Liver (tissue), 3 donors: ENCODE measurements at regions not wholly inside any gene's neighbourhood (a gene's known extent, or its start where the extent isn't known, plus 50 kb on each side); places are given as distances from the start of the nearest gene placed in this dataset.

Experiments
- EGR1 ChIP-seq, 2 donors: IDR thresholded peaks; 2 replicates each; pipeline ENCODE4 v1.6.1; 2016 to 2018; ENCODE audit warnings: antibody characterized with exemption in 2 of 2, low read depth in 2 of 2
- FOXA1 ChIP-seq: IDR thresholded peaks from 2 replicates; pipeline ENCODE4 v1.6.1; 2016; ENCODE audit warnings: antibody characterized with exemption
- GABPA ChIP-seq, 2 donors: IDR thresholded peaks in 1 of 2; conservative IDR thresholded peaks in 1 of 2; 2 replicates each; pipeline ENCODE4 v1.6.1; 2016; ENCODE audit warnings: antibody characterized with exemption in 2 of 2, mild to moderate bottlenecking in 1 of 2, moderate library complexity in 1 of 2
- HNF4G ChIP-seq: IDR thresholded peaks from 2 replicates; pipeline ENCODE4 v1.6.1; 2016; ENCODE audit warnings: antibody characterized with exemption
- JUND ChIP-seq, 2 donors: IDR thresholded peaks; 2 replicates each; pipeline ENCODE4 v1.6.1; 2016; ENCODE audit warnings: antibody characterized with exemption in 2 of 2
- MAX ChIP-seq: IDR thresholded peaks from 2 replicates; pipeline ENCODE4 v1.6.1; 2016; ENCODE audit warnings: antibody characterized with exemption
- NR2F2 ChIP-seq: IDR thresholded peaks from 2 replicates; pipeline ENCODE4 v1.6.1; 2016; ENCODE audit warnings: antibody characterized with exemption
- RAD21 ChIP-seq, 2 donors: IDR thresholded peaks; 2 replicates each; pipeline ENCODE4 v1.6.1; 2016; ENCODE audit warnings: antibody characterized with exemption in 2 of 2, mild to moderate bottlenecking in 2 of 2
- SP1 ChIP-seq: IDR thresholded peaks from 2 replicates; pipeline ENCODE4 v1.6.1; 2018; ENCODE audit warnings: antibody characterized with exemption, mild to moderate bottlenecking
- TAF1 ChIP-seq: conservative IDR thresholded peaks from 2 replicates; pipeline ENCODE4 v1.6.1; 2016; ENCODE audit warnings: antibody characterized with exemption, mild to moderate bottlenecking
- ZBTB33 ChIP-seq: IDR thresholded peaks from 2 replicates; pipeline ENCODE4 v1.6.1; 2016; ENCODE audit warnings: antibody characterized with exemption
- TF ChIP-seq, protein P1 (sequence below): fragments of 150-350 bp; IDR thresholded peaks from 2 replicates; pipeline ENCODE4 v1.5.1; 2017; ENCODE audit warnings: improper control_type of control experiment, low read depth, low read length; ENCODE audit not compliant: missing input control
- TF ChIP-seq, protein P2 (sequence below): IDR thresholded peaks from 2 replicates; pipeline ENCODE4 v1.6.1; 2016; ENCODE audit warnings: antibody characterized with exemption, mild to moderate bottlenecking
- TF ChIP-seq, protein P3 (sequence below): IDR thresholded peaks from 2 replicates; pipeline ENCODE4 v1.6.1; 2016; ENCODE audit warnings: antibody characterized with exemption
- donor health status: healthy.
- donor health status: healthy.

- TF ChIP-seq, protein P1, sequence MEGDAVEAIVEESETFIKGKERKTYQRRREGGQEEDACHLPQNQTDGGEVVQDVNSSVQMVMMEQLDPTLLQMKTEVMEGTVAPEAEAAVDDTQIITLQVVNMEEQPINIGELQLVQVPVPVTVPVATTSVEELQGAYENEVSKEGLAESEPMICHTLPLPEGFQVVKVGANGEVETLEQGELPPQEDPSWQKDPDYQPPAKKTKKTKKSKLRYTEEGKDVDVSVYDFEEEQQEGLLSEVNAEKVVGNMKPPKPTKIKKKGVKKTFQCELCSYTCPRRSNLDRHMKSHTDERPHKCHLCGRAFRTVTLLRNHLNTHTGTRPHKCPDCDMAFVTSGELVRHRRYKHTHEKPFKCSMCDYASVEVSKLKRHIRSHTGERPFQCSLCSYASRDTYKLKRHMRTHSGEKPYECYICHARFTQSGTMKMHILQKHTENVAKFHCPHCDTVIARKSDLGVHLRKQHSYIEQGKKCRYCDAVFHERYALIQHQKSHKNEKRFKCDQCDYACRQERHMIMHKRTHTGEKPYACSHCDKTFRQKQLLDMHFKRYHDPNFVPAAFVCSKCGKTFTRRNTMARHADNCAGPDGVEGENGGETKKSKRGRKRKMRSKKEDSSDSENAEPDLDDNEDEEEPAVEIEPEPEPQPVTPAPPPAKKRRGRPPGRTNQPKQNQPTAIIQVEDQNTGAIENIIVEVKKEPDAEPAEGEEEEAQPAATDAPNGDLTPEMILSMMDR, result no peak
- TF ChIP-seq GABPA (IDR thresholded peaks at IDR 0.05 in 1 of 2, conservative IDR thresholded peaks at IDR 0.05 in 1 of 2), result no peak
- no peak for TF ChIP-seq MAX
- no peak for TF ChIP-seq JUND (IDR thresholded peaks at IDR 0.05)
- TF ChIP-seq, protein P2, sequence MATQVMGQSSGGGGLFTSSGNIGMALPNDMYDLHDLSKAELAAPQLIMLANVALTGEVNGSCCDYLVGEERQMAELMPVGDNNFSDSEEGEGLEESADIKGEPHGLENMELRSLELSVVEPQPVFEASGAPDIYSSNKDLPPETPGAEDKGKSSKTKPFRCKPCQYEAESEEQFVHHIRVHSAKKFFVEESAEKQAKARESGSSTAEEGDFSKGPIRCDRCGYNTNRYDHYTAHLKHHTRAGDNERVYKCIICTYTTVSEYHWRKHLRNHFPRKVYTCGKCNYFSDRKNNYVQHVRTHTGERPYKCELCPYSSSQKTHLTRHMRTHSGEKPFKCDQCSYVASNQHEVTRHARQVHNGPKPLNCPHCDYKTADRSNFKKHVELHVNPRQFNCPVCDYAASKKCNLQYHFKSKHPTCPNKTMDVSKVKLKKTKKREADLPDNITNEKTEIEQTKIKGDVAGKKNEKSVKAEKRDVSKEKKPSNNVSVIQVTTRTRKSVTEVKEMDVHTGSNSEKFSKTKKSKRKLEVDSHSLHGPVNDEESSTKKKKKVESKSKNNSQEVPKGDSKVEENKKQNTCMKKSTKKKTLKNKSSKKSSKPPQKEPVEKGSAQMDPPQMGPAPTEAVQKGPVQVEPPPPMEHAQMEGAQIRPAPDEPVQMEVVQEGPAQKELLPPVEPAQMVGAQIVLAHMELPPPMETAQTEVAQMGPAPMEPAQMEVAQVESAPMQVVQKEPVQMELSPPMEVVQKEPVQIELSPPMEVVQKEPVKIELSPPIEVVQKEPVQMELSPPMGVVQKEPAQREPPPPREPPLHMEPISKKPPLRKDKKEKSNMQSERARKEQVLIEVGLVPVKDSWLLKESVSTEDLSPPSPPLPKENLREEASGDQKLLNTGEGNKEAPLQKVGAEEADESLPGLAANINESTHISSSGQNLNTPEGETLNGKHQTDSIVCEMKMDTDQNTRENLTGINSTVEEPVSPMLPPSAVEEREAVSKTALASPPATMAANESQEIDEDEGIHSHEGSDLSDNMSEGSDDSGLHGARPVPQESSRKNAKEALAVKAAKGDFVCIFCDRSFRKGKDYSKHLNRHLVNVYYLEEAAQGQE, result no peak
- TF ChIP-seq SP1, result no peak
- no peak for TF ChIP-seq NR2F2
- no peak for TF ChIP-seq EGR1 (IDR thresholded peaks at IDR 0.05; ENCODE audit: low read depth in 2 of 2)
- no peak for TF ChIP-seq RAD21 (IDR thresholded peaks at IDR 0.05)
- TF ChIP-seq TAF1, result no peak
- TF ChIP-seq, protein P3, sequence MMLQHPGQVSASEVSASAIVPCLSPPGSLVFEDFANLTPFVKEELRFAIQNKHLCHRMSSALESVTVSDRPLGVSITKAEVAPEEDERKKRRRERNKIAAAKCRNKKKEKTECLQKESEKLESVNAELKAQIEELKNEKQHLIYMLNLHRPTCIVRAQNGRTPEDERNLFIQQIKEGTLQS, result no peak
- TF ChIP-seq FOXA1, result no peak
- no peak for TF ChIP-seq HNF4G
- no peak for TF ChIP-seq ZBTB33
These were observed 74.1 kb upstream of the WNT7B start for GRCh38 chr22:46050916-46051614.
